MV-4-11 (cell line): ENCODE measurements at regions not wholly inside any gene's neighbourhood (a gene's known extent, or its start where the extent isn't known, plus 50 kb on each side); places are given as distances from the start of the nearest gene placed in this dataset.
"Not testable (repeated sequence)": the region's sequence is repeated elsewhere in the genome, so short reads cannot be mapped to it uniquely, and the experiment has no call there.

Source experiments
- DNase-seq: peaks from one replicate; lab custom pipeline; 2025; lab: John Stamatoyannopoulos, UW

GRCh38 chr2:192539306-192539705 lies 344.6 kb upstream of the TMEFF2 start:
- DNase-seq: no peak

GRCh38 chr2:192536922-192537624 lies 342.3 kb upstream of the TMEFF2 start:
- DNase-seq: no peak

GRCh38 chr2:192535956-192536921 lies 341.5 kb upstream of the TMEFF2 start:
- DNase-seq: no peak

- DNase-seq: no peak
These were observed 339.3 kb upstream of the TMEFF2 start for GRCh38 chr2:192534072-192534471.

DNA sequence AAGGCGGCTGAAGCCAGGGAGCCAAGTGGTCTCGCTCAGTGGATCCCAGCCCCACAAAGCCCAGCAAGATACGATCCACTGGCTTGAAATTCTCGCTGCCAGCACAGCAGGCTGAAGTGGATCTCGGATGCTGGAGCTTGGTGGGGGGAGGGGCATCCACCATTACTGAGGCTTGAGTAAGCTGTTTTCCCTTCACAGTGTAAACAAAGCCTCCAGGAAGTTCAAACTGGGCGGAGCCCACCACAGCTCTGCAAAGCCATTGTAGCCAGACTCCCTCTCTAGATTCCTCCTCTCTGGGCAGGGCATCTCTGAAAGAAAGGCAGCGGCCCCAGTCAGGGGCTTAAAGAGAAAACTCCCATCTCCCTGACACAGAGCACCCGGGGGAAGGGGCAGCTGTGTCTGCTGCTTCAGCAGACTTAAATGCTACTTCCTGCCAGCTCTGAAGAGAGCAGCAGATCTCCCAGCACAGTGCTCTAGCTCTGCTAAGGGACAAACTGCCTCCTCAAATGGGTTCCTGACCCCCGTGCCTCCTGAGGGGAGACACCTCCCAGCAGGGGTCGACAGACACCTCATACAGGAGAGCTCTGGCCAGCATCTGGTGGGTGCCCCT lies 330.0 kb upstream of the TMEFF2 start:
- DNase-seq: not testable (repeated sequence)

DNA sequence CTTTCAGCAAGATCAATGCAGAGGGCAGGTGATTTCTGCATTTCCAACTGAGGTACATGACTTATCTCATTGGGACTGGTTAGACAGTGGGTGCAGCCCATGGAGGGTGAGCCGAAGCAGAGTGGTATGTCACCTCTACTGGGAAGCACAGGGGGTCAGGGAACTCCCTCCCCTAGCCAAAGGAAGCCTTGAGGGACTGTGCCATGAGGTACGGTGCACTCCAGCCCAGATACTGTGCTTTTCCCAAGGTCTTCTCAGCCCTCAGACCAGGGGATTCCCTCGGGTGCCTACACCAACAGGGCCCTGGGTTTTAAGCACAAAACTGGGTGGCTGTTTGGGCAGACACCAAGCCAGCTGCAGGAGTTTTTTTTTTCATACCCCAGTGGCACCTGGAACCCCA lies 329.5 kb upstream of the TMEFF2 start:
- DNase-seq: not testable (repeated sequence)

DNA sequence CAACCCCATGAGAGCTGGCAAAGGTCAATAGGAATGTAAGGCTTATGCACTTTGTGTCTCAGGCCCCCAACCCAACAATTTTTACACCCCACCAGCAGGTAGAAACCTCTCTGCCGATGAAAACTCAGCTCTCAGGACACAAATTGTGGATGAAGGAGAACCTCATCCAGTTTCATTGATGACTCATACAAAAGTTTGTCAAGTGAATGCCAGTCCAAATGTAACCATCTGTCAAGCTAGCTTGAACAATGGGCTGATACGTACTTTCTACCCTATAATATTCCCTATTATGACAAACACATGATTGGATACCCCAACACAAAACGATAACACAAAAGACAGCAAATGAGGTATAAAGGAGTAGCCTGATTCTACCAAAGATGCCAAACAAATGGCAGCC lies 321.2 kb upstream of the TMEFF2 start:
- DNase-seq: no peak

DNA sequence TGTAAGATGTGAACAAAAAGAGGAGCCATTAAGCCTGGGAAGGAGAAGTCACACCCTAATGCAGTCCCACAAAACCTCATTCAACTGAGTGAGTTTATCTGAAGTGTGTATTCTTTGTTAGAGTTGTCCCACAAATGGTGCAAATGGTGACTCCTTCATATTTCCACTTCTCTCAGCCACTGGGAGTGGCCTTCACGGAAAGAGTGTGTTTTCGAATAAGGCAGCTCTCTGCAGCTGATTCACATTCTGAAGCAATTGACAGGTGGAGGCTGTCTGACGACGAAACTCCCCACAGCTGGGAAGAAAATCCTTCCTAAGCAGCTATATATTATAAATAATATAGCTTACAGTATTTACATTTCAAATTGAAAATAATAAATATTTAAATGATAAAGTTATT lies 318.8 kb upstream of the TMEFF2 start:
- peak; percentile 17 for DNase-seq

- not testable (repeated sequence) for DNase-seq
These were observed 313.2 kb upstream of the TMEFF2 start for GRCh38 chr2:192507836-192508450.

DNA sequence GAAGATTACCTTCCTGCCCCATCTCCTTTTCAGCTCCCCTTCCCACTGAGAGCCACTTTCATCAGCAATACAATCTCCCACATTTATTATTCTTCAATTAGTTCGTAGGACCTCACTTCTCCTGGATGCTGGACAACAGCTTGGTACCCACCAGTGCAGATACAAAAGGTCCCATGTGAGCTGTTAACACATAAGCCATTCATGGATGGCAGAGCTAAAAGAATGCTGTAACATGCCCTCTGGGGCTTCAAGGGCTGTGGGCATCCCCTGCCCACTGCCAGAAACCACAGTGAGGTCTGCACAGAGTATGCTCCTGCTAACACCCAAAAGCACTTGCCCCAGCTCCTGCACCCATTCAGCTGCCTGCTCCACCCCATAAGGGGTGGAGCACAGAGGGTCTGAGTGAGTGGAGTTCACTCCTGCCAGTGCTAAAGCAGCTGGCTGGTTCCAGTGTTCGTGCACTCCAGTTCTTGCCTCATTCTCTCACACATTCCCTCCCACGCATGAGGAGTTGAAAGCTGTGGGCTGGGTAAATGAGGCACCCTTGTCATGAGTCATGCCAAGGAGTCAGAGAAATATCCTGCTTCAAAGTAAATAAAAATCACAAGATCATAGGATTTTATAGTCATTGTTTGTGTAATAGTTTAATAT lies 305.9 kb upstream of the TMEFF2 start:
- peak; percentile 96 for DNase-seq

GRCh38 chr2:192499476-192499875 lies 304.7 kb upstream of the TMEFF2 start:
- DNase-seq: peak; percentile 12

- DNase-seq: no peak
These were observed 304.0 kb upstream of the TMEFF2 start for GRCh38 chr2:192498747-192499146.

- not testable (repeated sequence) for DNase-seq
These were observed 293.4 kb upstream of the TMEFF2 start for GRCh38 chr2:192488158-192488557.

GRCh38 chr2:192487636-192488035 lies 292.9 kb upstream of the TMEFF2 start:
- DNase-seq: no peak

DNA sequence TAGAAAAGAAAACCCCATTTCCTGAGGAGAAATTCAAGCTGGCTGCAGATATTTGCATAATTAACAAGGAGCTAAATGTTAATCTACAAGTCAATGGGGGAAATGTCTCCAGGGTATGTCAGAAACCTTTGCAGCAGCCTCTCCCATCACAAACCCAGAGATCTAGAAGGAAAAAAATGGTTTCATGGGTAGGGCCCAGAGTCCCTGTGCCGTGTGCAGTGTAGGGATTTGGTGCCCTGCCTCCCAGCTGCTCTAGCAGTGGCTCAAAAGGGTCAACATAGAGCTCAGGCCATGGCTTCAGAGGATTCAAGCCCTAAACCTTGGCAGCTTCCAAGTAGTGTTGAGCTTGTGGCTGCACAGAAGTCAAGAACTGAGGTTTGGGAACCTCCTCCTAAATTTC lies 290.2 kb upstream of the TMEFF2 start:
- no peak for DNase-seq

GRCh38 chr2:192480984-192481383 lies 286.3 kb upstream of the TMEFF2 start:
- DNase-seq: no peak

DNA sequence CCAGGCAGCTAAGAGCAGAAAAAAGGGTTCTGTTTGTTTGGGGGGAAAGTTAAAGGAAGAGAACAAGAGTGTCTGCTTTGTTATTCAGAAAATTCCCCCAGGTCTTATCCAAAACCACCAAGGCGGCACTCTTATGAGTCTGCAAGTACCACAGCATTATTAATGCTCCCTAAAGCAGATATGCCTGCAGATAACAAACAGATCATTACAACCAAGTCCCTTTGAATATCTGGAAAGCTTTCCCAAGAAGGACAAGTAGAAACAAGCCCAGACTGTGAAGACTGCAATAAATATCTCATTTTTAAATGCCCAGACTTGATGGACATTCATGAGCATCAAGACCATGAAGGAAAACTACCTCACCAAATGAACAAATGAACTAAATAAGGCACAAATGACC lies 278.6 kb upstream of the TMEFF2 start:
- no peak for DNase-seq

DNA sequence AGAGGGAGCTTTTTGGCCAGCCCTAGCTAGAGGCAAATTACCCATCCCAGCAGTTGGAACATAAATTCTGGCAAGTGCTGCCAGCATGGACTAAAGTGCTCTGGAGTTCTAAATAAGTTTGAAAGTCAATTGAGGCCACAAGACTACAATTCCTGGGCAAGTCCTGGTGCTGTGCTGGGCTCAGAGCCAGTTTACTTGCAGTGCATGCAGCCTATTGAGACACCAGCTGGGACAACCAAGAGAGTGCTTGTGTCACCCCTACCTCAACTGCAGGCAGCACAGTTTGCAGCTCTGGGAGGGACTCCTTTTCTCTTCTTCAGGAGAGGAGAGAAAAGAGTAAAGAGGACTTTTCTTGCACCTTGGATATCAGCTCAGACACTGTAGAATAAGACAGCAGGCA lies 277.2 kb upstream of the TMEFF2 start:
- no peak for DNase-seq

- no peak for DNase-seq
These were observed 274.9 kb upstream of the TMEFF2 start for GRCh38 chr2:192469612-192470011.

GRCh38 chr2:192467953-192468660 lies 273.4 kb upstream of the TMEFF2 start:
- DNase-seq: no peak

GRCh38 chr2:192465141-192465540 lies 270.4 kb upstream of the TMEFF2 start:
- no peak for DNase-seq
